Stimulated activated CD4-positive, alpha-beta T cell treated with anti-CD3 and anti-CD28 coated beads, Interleukin-12 subunit alpha, Interleukin-12 subunit beta, amount 100 ng/mL, for 24 hours (primary cell): ENCODE measurements at regions not wholly inside any gene's neighbourhood (a gene's known extent, or its start where the extent isn't known, plus 50 kb on each side); places are given as distances from the start of the nearest gene placed in this dataset.
A peak's percentile ranks its signal among the peaks of the same experiment; 100 is the strongest.

Experiments
- DNase-seq, 2 experiments: peaks; one replicate each; pipeline ENCODE4 v3.0.0-alpha.2; 2020; ENCODE audit warnings: low read depth in 2 of 2

DNA sequence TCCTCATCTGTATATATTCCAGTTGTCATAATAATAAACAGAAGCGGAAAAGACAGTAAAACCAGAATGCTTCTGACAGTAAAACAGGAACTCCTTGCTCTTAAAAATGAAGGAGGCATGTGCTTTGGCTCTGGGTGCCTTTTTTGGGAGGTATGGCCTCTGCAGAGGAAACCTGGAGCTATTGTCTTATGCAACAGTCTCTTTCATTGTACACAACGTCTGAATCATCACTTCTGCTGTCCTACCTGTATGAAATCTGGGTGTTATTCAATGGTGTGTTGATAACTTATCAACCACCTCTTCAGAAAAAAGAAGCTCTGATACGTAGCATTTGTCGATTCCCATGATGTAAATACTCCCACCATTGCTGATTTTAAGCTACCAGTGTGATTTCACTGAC lies 64.8 kb downstream of the CDCA7 start:
- no peak for DNase-seq

DNA sequence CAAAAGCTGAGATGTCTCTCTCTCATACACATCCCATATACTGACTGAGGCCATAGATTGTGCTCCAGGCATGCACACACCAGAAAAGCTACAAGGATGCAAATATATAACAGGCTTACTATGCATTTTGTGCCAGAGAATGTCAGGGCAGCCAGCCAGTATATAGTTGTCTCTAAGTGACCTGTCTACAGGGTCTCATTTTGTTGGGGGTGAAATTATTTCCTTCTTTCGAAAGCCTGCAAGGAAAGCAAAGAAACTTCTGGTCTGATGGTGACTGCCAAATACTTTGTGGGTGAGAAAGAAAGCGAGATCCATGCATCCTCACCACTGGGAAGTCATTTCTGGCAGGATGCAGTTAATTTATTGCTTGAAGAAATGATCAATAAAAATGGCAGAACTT lies 70.2 kb downstream of the CDCA7 start:
- no peak for DNase-seq

DNA sequence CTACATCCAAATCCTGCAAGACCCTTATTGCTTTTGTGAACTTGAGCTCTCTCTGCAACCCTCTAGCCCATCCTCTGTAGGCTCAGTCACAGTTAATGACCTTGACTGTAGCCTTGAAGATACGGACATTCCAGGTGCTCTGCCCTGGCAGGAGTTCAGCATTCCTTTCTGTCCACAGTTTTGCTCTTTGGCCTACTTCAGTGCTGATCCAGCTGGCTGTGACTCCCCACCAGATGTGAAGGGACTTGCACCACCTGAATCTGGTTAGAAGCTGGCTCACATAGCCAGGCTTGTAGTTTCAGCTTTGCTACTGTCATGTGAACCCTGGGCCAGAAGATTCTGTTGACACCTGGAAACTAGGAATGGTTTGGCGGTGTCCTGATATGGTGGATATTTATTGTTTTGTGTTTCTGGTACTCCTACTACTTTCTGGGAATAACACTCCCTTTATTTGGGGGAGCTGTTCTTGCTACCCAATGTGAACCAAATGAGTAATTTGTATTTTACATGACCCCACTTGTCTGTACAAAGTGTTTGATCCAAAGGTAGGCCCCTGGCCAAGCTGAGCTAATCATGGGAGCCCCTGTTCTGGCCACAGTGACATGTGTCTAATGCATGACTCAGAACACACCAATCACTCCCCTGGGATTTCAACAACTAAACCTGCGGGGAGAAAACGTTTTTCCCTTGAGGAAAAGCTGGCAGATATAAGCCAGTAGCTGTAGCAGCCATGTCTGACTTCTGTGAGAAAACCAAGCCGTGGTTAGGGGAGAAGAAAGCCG lies 73.4 kb downstream of the CDCA7 start:
- no peak for DNase-seq

DNA sequence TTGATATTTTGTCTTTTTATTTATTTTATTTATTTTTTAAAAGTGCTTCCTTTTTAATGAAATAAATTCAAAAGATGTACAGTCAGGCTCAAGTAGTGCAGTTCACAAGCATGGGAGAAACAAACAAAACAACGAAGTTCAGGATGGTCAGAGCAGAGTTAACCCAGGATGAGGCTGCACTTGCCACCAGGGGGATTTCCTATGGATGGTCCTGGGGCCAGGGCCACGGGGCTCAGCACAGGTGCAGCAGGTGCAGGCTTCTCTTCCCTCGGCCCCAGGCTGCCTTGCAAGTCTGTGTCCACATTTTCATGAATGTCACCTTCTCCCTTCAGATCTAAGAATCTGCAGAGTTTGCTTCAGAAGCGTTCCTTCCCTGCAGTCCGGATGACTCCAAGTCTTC lies 76.5 kb downstream of the CDCA7 start:
- DNase-seq, result no peak

DNA sequence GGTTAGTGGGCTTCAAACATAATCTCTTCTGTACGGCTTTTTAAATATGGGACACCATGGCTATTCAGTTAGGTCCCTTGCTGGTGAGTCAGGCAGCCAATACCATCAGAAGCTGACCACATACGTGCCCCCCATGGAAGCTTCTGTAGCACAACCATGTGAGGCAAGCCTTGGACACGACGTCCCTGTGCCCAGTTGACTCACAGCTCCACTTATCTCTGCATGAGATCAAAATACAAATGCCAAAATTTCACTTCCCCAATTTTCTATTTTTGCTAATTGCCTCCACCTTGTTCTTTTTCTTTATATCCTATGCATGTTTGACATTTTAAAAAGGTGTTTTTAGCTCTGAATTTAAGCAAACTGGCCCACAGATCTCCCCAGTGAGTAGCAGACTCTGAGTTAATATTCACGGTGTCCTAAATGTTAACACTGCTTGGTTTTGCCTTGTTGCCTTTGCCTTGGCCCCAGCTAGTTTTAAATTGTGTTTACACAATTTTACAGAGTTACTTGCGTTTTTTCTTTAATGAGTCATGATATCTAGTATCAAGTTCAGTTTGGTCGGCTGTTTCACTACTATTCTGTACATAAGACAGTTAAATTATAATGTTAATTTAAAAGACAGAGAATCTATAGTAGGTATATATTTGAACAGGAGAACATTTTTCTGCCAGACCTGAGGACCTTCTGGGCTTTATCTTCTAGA lies 77.5 kb downstream of the CDCA7 start:
- DNase-seq, result no peak

- no peak for DNase-seq
Observed at GRCh38 chr2:173434762-173435569, 80.3 kb downstream of the CDCA7 start.

DNA sequence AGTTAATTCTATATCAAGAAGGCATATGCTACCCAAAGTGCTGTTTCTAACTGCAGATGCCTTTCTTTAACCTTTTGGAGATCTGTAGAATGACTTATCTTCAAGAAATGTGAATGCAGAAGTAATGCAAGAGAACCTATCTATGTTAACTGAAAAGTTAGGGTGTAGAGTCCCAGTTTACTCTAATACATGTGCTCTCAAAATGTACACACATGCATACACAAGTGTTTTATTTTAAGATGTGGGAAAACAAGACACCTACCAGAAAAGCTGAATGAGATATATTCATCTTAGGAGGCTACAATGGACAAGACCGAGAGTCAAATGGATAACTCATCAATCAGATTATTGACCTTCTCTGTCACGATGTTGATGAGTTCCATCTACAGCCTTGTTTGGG lies 80.9 kb downstream of the CDCA7 start:
- no peak for DNase-seq

GRCh38 chr2:173436088-173436487 lies 81.4 kb downstream of the CDCA7 start:
- no peak for DNase-seq

GRCh38 chr2:173441222-173441621 lies 86.5 kb downstream of the CDCA7 start:
- no peak for DNase-seq

- no peak for DNase-seq
Observed at GRCh38 chr2:173442542-173442941, 87.9 kb downstream of the CDCA7 start.

DNA sequence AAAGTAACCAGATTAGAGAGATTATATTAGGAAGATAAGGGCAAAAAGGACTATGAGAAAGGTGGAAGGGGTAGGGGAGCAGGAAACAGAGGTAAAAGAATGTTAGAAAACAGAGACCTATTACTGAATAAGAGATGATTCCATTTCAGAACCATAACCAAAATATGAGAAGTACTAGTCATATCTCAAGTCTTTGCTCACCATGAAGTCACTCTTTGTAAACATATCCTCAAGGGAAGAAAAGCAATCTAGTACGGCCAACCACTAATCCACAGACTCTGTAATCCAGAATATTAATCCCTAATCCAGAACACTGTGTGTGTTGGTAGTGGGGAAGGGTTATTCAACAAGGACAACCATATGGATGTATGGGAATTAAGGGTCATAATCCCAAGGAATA lies 92.0 kb downstream of the CDCA7 start:
- DNase-seq, result no peak

- peak; percentile 18 to 52 for DNase-seq
Observed at GRCh38 chr2:173448938-173449471, 94.3 kb downstream of the CDCA7 start.

DNA sequence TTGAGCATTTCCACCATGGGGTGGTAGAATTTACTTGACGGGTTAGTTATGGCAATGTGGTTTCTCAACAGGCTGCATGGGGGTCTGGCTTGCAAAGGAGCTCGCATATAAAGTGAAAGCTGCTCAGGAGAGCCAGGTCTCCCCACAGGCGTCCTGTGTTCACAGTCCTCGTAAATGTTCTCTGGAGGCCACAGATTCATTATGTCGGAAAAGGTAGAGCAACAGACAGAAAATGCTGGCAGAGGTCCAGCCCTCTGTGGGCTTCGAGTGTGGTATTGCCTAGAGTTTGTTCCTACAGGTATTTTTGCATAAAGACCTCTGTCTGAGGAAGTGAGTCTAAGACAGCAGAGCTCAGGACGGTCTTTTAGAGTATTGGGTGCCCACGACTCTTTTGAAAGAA lies 96.4 kb downstream of the CDCA7 start:
- no peak for DNase-seq

DNA sequence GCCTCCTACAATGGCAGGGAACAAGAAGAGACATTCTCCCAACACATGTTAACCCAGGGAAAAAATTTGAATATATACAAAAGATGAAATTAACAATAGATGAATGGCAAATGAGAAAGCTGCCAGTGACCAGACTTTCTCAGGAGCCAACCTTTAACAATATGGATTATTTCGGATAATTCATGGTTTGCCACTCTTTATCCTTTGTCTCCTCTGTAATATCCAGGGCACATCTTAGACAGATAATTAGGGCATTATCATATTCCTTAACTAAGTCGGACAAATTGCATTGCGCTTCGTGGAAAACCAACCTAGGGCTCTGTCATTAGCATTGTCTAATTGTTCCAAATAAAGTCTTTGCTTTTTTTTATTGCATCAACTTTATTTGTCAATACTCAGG lies 97.3 kb downstream of the CDCA7 start:
- no peak for DNase-seq

DNA sequence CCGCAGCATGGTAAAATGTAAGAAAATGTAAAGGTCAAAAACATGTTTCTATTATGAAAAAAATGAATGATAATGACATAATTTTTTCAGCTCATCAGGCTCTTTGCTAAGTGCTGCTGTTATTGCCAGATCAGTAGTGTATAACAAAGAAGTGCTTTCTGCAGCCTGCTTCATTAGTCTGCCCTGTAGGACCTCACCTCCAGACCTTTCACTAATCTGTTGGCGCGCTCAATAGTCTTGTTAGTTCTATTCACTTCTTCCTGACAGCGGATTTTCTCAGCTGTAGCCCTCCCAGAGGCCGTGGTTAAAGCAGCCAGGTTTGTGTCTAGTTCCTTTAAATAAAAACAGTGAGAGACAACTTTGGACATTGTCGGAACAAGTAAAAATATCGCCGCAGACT lies 97.7 kb downstream of the CDCA7 start:
- DNase-seq, result no peak

- DNase-seq, result no peak
Observed at GRCh38 chr2:173456960-173457359, 102.3 kb downstream of the CDCA7 start.

DNA sequence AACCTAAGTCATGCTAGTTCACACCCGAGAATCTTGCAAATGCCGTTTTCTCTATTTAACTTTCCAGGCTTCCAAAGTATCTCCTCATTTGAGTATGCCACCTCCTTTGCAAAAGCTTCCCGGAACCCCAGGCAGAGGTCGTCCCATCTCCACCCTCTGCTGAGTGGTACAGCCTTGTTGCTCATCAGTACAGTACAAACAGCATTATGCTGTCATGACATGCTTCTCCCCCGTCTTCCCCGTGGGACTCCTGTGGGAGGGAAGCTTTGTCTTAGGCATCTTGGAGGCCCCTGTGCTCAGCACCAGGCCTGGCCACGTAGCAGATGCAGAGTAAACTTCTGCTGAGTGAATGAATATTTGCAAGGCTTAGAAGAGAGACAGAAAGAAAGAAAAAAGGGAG lies 102.7 kb downstream of the CDCA7 start:
- no peak for DNase-seq

- no peak for DNase-seq
Observed at GRCh38 chr2:173458991-173459780, 104.5 kb downstream of the CDCA7 start.

- no peak for DNase-seq
Observed at GRCh38 chr2:173462892-173463840, 108.5 kb downstream of the CDCA7 start.

DNA sequence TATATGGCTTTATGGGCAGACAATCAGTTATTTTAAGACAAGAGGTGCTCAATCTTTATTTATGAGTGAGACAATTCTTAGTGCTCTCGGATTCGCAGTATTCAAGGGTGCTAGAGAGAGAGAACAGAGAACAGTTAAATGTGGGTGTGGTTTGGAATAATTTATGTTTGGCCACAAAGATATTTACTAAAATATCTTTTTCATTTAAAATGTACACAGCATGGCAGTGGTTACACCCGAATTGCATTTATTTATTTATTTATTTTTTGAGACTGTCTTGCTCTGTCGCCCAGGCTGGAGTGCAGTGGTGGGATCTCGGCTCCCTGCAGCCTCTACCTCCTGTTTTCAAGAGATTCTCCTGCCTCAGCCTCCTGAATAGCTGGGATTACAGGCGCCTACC lies 109.2 kb downstream of the CDCA7 start:
- no peak for DNase-seq
